ENCODE measurements at regions not wholly inside any gene's neighbourhood (a gene's known extent, or its start where the extent isn't known, plus 50 kb on each side); places are given as distances from the start of the nearest gene placed in this dataset.
"Not testable (repeated sequence)": the region's sequence is repeated elsewhere in the genome, so short reads cannot be mapped to it uniquely, and the experiment has no call there.

DNA sequence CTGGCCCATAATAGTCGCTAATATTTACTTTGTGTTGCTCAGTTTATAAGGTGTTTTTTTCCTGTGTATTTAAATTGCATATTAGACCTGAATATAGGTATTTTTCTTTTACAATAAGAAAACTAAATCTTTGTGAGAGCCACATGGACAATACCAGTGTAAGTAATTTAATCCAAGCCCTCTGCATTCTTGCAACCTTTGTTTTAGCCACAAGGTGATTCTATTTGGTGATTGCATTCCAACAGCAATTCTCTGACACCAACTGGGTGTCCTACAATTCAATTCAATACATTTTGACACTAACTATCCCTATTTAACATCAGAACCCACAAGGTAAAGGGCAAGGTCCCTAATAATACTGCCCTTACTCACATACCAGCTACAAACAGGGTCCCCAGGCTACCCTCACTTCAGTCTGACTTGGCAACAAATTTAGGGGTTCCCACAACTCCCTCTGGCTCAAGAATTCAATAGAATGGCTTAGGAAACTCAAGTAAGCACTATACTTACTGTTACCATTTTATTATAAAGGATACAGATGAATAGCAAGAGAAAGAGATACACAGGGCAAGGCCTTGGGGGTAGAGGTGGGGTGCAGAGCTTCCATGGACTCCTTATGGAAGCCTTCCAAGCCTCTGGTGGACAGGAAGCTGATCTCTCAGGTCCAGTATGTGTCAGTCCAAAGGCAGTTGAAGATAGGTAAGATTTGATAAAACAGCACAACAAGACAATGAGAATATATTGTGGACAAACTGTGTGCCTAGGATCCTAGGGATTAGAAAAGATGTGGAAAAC is 169.3 kb downstream of the CD83 start:
- DNase-seq, result no peak
- Mint-ChIP-seq H3K4me1 (peaks cover 4 to 20% of the 10 kb centered on the region in 2 donors), H3K9me3 (peaks cover 0 to 2% (median 0%) of the 10 kb centered on the region in 6 donors), H3K27ac (no peak overlapping the region), H3K4me3 (no peak overlapping the region), H3K27me3 (ENCODE audit: low read depth in 3 of 3) (peaks cover 4 to 15% (median 7%) of the 10 kb centered on the region in 3 donors), H3K36me3 (peaks cover 0 to 4% (median 0%) of the 10 kb centered on the region in 3 donors)

DNA sequence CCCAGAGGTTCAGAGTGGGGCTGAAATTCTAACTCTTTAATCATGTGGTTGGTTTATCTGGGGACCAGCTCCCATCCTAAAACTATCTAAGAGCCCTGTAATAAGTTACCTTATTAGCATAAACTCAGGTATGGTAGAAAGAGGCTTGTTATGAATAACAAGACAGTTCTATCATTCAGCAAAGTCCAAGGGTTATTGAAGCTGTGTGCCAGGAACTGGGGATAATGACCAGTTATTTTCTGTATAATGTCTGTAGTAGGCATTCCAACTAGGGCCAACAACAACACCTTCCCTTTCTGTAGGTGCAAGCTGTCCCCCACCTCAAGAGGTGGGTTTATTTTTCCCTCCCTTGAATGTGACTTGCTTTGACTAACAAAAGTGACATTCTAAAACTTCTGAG is 170.1 kb downstream of the CD83 start:
- Mint-ChIP-seq H3K27me3 (ENCODE audit: low read depth in 3 of 3) (peaks cover 4 to 15% (median 11%) of the 10 kb centered on the region in 3 donors), H3K36me3 (peaks cover 0 to 4% (median 0%) of the 10 kb centered on the region in 3 donors), H3K27ac (no peak overlapping the region), H3K9me3 (peaks cover 0 to 2% (median 0%) of the 10 kb centered on the region in 6 donors), H3K4me1 (peaks cover 4 to 20% of the 10 kb centered on the region in 2 donors), H3K4me3 (no peak overlapping the region)
- DNase-seq, result no peak

DNA sequence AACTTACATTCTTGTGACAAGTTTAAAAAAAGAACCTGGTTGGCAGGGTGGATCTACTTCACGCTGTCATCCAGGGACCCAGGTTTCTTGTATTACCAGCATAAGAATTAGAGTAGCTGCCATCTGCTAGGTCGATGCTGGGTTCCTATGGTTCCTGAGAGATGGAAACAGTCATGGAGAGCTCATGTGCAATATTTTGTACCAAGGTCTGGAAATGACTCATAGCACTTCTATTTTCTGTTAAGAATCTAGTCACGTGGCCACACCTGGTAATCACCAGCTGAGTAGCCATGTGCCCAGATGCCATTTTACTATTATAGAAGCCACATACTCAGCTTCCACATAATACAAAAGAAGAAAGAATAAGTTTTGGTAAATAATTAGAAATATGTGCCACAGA is 171.3 kb downstream of the CD83 start:
- peaks cover 4 to 20% of the 10 kb centered on the region in 2 donors for H3K4me1 Mint-ChIP-seq
- H3K36me3 Mint-ChIP-seq, result peaks cover 0 to 3% (median 0%) of the 10 kb centered on the region in 3 donors
- DNase-seq, result no peak
- H3K27me3 Mint-ChIP-seq (ENCODE audit: low read depth in 3 of 3), result peaks cover 7 to 12% (median 11%) of the 10 kb centered on the region in 3 donors
- peaks cover 0 to 2% (median 0%) of the 10 kb centered on the region in 6 donors for H3K9me3 Mint-ChIP-seq
- no peak overlapping the region for H3K27ac Mint-ChIP-seq
- no peak overlapping the region for H3K4me3 Mint-ChIP-seq

DNA sequence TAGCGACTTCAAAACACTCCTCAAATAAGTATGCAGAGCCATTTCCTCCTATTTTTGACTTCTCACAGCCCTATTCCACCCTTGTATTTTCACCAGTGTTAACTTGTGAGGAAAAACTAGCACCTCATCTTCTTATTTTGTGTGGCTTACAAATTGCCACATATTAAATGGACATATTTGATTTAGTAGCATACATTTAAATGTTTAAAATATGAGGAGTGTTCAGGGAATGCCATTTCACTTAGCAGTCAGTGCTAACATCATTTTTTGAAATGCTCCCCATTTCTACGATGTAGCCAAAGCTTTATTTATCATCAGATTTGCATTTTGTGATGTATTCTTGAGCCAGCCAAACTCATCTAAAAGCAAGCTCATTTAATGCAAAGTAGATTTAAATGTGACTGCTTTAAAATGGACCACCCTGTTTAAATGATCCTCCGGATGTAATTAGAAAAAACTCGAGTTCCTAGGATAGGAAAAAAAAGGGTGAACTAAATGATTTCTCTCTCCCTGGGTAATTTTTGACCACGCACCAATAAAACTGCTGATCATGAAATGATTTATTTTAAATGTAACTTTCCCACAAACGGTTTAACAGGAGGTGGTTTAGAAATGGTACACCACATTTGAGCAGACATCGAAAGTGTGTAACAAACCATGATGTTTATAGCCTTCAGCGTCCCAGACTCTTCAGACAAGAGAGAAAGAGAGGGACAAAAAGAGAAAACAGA is 172.6 kb downstream of the CD83 start:
- peak overlapping the region in 1 of 6 donors; percentile 30 for H3K27ac Mint-ChIP-seq
- peaks cover 5 to 10% (median 9%) of the 10 kb centered on the region in 3 donors for H3K27me3 Mint-ChIP-seq (ENCODE audit: low read depth in 3 of 3)
- peak overlapping the region in 2 of 5 donors; percentile 5 to 16 for H3K4me3 Mint-ChIP-seq
- H3K36me3 Mint-ChIP-seq, result no peaks in the 10 kb centered on the region
- peaks cover 4 to 20% of the 10 kb centered on the region in 2 donors for H3K4me1 Mint-ChIP-seq
- H3K9me3 Mint-ChIP-seq, result peaks cover 0 to 2% (median 0%) of the 10 kb centered on the region in 6 donors
- DNase-seq, result peak in 1 of 3 donors; percentile 13

DNA sequence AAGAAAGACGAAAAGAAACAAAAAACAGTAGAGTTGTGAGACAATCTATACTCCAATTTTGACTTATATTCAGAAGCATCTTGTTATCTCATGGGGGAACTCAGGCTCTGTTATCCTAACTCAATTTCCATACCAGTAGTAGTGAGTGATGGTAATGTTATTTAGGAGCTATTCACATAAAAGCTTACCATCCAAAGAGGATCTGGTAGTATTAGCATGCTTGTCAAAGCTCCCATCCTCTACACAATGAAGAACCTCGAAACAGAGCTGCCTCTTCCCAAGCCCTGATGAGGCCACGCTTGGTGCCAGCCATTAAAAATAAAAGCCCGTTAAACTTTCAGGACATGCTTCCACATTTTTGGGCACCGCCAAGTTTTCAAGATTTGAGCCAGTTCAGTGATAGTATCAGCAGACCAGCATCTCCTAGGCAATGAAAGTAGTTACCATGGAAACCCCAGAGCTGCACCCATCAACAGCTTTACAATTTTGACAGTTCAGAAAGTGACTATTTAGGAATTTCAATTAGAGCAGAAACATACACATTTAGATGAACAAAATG is 173.3 kb downstream of the CD83 start:
- peak overlapping the region in 1 of 6 donors; percentile 30 for H3K27ac Mint-ChIP-seq
- H3K9me3 Mint-ChIP-seq, result peaks cover 0 to 2% (median 0%) of the 10 kb centered on the region in 6 donors
- H3K4me3 Mint-ChIP-seq, result peak overlapping the region in 2 of 5 donors; percentile 5 to 16
- H3K36me3 Mint-ChIP-seq, result no peaks in the 10 kb centered on the region
- no peak for DNase-seq
- H3K4me1 Mint-ChIP-seq, result peaks cover 4 to 20% of the 10 kb centered on the region in 2 donors
- H3K27me3 Mint-ChIP-seq (ENCODE audit: low read depth in 3 of 3), result peaks cover 5 to 10% (median 9%) of the 10 kb centered on the region in 3 donors

DNA sequence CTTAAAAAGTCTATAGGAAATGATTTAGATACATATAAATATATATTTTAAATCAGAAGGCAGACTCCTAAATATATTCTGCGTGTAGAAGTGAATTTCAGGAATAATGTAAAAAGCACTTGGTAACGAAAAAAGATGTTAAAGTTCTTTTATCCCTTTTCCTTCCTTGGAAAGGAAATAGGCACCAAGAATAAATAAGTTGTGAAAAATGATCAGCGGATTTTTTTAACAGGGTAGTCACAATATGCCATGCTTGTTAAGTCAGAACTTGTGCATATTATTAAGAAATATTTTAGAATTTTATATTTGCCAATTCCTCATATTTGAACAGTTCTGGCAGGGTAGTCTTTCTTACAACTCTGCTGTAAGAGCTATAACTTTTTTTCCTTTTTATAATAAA is 173.8 kb downstream of the CD83 start:
- Mint-ChIP-seq H3K27me3 (ENCODE audit: low read depth in 3 of 3) (peaks cover 5 to 10% (median 9%) of the 10 kb centered on the region in 3 donors), H3K9me3 (peaks cover 0 to 2% (median 0%) of the 10 kb centered on the region in 6 donors), H3K4me1 (peaks cover 4 to 20% of the 10 kb centered on the region in 2 donors), H3K36me3 (no peaks in the 10 kb centered on the region), H3K27ac (no peak overlapping the region), H3K4me3 (no peak overlapping the region)
- no peak for DNase-seq

DNA sequence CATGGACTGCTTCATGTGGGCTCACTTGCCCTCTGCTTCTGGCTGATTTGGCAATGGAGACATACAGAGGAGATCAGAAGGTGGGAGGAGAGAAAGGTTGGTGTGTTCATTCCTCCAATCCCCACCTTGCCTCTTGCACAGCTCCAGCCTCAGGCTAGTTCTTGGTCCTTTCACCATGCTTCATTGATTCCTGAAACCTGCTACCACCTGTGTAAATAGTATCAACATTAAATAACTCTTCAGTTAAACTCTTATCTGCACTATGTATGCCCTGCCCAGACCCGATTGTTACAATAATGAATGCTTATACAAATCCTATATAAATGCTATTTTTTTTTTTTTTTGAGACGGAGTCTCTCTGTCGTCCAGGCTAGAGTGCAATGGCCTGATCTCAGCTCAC is 174.5 kb downstream of the CD83 start:
- Mint-ChIP-seq H3K9me3 (peaks cover 0 to 2% (median 0%) of the 10 kb centered on the region in 6 donors), H3K4me3 (no peak overlapping the region), H3K4me1 (peaks cover 4 to 20% of the 10 kb centered on the region in 2 donors), H3K36me3 (no peaks in the 10 kb centered on the region), H3K27me3 (ENCODE audit: low read depth in 3 of 3) (peaks cover 5 to 7% (median 7%) of the 10 kb centered on the region in 3 donors), H3K27ac (no peak overlapping the region)
- DNase-seq, result no peak

DNA sequence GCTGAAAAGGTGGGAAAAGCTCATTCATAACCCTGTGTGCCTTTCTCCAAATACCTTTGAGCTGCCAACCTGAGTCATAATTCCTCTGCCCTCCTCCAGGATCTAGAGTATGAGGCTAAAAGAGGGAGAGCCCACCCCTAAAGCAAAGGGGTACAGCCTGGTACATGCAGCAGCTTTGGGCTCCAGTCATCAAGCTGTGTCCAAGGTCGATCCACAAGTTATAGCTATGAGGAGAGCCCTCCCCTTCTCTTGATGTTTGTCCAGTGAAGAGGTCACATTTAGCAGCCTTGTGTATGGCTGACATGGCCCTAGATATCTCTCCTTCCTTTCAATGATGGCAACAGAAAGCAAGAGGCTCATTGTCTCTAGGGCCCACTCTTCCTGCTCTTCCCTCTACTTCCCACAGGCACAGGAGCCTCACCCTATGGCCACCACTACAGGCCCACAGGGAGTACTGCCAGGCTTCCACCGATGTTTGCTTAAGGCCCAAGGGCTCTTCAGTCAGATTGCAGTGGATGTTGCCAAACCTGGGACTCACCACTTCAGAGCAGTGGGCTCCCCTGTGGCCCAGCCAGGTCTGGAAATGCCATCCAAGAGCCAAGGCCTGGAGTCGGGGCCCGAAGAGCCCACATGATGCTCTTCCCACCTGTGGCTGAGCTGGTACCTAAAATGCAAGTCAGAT is 176.8 kb downstream of the CD83 start:
- Mint-ChIP-seq H3K27ac (no peak overlapping the region), H3K36me3 (no peaks in the 10 kb centered on the region), H3K4me3 (no peak overlapping the region), H3K4me1 (peaks cover 4 to 16% of the 10 kb centered on the region in 2 donors), H3K9me3 (no peaks in the 10 kb centered on the region), H3K27me3 (ENCODE audit: low read depth in 3 of 3) (peaks cover 5 to 7% (median 5%) of the 10 kb centered on the region in 3 donors)
- DNase-seq, result no peak

DNA sequence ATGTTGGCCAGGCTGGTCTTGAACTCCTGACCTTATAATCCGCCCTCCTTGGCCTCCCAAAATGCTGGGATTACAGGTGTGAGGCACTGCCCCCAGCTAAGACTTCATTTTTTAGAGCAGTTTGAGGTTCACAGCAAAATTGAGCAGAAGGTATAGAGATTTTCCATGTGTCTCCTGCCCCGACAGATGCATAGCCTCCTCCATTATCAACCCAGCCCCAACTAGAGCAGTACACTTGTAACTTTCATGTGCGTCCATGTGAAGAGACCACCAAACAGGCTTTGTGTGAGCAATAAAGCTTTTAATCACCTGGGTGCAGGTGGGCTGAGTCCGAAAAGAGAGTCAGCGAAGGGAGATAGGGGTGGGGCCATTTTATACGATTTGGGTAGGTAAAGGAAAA is 179.1 kb downstream of the CD83 start:
- H3K4me3 Mint-ChIP-seq; H3K36me3 Mint-ChIP-seq; H3K4me1 Mint-ChIP-seq; H3K27me3 Mint-ChIP-seq (ENCODE audit: low read depth in 3 of 3); H3K9me3 Mint-ChIP-seq; DNase-seq; H3K27ac Mint-ChIP-seq: not testable (repeated sequence)

DNA sequence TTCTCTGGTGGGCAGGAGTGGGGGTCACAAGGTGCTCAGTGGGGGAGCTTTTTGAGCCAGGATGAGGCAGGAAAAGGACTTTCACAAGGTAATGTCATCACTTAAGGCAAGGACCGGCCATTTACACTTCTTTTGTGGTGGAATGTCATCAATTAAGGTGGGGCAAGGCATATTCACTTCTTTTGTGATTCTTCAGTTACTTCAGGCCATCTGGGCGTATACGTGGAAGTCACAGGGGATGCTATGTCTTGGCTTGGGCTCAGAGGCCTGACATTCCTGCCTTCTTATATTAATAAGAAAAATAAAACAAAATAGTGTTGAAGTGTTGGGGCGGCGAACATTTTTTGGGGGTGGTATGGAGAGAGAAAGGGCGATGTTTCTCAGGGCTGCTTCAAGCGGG is 179.5 kb downstream of the CD83 start:
- not testable (repeated sequence) for H3K27ac Mint-ChIP-seq; H3K27me3 Mint-ChIP-seq (ENCODE audit: low read depth in 3 of 3); H3K36me3 Mint-ChIP-seq; H3K4me3 Mint-ChIP-seq; DNase-seq; H3K4me1 Mint-ChIP-seq; H3K9me3 Mint-ChIP-seq

DNA sequence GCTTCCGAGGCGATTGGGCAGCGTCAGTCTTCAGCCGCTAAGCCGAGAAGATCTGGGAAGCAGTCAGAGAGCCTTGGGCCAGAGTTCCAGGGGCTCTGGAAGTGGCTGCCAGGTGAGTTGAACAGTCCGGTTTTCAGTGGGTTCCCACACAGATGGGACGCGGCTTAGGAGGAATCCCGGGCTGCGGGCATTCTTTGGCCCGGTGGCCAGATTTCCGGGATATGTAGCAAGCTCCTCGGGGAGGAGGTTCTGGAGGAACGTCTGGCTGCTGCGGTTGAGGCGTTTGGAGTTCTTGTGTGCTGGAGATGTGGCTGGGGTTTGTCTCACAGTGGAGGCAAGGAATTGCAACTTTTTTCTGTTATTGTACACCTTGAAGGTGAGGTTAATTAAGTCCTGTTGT is 182.6 kb downstream of the CD83 start:
- not testable (repeated sequence) for H3K9me3 Mint-ChIP-seq, DNase-seq, H3K4me3 Mint-ChIP-seq

DNA sequence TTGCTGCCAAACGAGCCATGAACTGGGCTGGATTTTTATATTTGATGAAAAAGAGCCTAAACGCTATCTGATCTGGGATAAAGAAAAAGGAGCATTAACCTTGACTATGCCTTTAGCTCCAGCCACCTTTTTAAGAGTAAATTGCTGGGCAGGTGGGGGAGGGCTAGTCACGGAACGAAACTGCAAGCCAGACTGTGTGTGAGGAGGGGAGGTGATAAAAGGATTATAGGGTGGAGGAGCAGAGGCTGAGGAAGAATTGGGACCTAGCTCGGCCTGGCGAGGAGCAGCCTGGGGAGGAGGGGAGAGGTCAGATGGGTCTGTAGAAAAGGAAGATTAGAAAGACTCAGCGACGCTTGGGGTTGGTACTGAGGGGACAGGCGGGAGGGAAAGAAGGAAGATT is 183.1 kb downstream of the CD83 start:
- H3K4me3 Mint-ChIP-seq; H3K9me3 Mint-ChIP-seq; H3K27me3 Mint-ChIP-seq (ENCODE audit: low read depth in 3 of 3); H3K4me1 Mint-ChIP-seq; H3K27ac Mint-ChIP-seq; DNase-seq; H3K36me3 Mint-ChIP-seq: not testable (repeated sequence)

More for the DNA sequence above, 182.6 kb downstream of the CD83 start:
- H3K27ac Mint-ChIP-seq; H3K27me3 Mint-ChIP-seq (ENCODE audit: low read depth in 3 of 3); H3K4me1 Mint-ChIP-seq; H3K36me3 Mint-ChIP-seq: not testable (repeated sequence)

DNA sequence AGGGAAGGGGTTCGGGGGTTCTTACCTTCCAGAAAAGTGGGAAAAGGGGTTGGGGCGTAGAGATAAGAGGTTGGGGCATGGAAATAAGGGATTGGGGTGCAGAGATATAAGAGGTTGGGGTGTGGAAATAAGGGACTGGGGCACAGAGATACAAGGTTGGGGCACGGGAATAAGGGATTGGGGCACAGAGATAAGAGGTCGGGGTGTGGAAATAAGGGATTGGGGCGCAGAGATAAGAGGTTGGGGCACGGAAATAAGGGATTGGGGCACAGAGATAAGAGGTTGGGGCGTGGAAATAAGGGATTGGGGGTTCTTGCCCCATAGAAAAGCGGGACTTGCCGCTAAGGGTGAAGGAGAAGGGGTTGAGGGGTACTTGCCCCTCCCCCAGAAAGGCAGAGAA is 183.9 kb downstream of the CD83 start:
- not testable (repeated sequence) for H3K9me3 Mint-ChIP-seq; H3K36me3 Mint-ChIP-seq; DNase-seq; H3K27ac Mint-ChIP-seq; H3K4me1 Mint-ChIP-seq; H3K4me3 Mint-ChIP-seq; H3K27me3 Mint-ChIP-seq (ENCODE audit: low read depth in 3 of 3)

Measured in immature natural killer cell (primary cell).